SKM-1 treated with dmso at 0.1 percent for 144 hours (cell line): ENCODE measurements at regions not wholly inside any gene's neighbourhood (a gene's known extent, or its start where the extent isn't known, plus 50 kb on each side); places are given as distances from the start of the nearest gene placed in this dataset.

Experiments used
- DNase-seq: peaks from one replicate; lab custom pipeline; 2025; ENCODE audit not compliant: unreplicated experiment; lab: John Stamatoyannopoulos, UW

DNA sequence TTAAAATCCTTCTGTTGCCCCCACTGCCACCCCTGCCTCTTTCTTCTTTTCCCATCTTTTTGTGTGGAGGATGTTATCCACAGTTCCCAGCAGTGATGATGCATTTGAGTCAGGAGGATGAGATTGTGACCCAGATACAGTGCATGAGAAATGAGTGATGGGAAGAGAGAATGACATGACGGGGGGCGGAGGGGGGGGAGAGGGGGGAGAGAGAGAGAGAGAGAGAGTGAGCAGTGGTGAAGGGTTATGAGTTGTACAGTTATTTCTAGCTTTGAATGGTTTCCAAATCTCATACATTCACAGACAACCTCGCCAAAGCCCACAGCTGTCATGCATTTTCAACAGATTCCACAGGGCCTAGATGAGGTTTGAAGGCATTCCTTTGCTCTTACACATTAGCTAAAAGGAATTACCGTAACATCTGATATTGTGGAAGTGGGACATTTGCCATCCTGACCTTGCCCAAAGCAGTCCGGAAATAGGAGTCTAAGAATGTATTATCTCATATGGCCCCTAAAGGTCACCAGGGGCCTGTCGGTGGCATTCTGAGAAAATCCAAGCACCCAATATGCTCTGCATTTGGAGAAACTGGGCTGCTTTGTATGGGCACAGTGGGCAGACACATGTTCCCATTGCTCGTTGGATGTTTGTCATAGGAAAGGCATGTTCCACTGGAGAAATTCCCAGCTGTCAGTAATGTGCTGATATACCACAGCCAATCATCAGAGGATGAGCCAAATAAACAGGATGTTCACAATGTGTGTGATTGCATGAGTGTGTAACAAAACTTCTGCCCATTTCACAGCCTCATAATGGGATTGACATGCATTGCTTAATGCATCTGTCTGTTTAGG is 435.8 kb downstream of the SPRY1 start:
- no peak for DNase-seq

DNA sequence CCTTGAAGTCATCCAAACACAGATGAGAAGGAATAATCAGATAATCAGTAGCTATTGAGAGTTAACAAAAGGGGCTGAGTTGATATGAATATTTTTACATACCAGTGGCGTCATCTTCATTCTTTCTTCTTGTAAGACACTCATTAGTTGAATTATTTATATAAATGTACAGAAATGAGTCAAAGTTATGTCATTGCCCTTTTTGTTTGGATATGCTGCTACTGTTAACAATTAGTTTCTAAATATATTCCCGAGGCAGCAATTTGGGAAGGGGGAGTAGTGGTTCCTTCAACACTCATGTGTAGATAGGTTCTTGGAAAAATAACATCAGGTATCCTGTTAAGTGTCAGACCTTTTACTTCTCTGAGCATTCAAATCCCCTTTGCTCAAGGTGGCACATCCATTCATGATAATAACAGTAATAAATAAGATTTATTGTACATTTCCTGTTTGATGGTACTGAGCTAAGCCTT is 436.6 kb downstream of the SPRY1 start:
- DNase-seq: no peak

DNA sequence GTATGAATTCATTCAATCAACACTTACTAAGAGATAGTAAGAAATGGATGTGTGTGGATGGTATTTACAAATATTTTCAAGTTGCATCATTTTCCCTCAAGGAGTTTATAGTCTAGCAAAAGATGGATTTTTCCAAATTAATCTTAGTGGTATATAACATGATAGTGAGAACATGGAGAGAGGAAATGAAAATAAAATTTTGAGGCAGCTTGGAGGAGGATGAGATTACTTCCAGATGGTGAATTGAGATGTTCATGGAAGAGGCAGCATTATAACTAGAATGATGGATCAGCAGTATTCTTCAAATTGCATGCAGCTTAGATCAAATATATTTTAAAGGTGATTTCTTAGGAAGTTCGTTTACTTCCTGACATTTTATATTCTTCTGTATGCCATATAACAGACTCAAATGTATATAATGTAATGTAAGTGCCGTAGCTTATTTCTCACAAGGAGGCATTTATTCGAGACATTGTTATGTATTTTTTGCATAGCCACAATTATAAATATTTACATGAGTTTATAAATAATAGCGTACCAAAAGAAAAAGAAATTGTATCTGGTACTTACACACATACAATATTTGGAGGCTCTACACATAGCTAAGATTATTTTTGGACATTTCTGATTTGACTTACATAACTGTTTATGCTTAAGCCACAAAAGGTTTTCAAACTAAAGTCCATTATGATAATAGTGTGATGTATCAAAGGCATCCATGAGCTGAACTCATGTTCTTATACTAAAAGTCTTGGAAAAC is 439.4 kb downstream of the SPRY1 start:
- no peak for DNase-seq

DNA sequence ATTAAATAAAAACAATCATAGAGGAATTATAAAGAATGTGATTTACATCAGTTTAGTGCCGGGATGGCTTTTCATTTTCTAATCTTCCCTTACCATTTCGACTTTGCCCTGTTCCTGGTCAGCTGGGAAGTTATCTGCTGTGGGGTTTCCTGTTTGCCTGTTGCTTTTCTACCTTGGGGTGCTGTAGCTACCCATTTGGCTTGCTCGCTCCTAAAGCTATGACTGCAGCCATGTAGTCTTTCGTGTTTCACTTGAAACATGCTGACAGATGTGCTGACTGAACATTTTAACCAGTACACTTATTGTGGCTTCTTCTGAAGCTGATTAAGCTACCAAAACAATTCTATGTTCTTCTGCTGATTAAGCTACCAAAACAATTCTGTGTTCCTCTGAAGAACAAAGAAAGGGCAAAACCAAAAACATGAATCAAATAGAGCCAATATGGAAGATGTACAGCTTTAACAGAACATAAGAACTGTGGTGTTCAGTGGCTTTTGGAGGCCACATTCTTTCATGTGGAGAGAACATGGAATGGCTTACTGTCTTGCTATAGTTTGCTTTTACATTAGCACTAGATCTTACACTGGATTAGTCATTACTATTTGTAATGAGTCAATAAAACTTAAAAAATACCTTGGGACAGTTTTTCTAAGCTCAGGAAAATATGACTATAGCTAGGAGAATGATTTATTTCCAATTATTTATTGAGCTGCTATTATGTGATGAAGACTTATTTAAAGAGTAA is 440.4 kb downstream of the SPRY1 start:
- no peak for DNase-seq

DNA sequence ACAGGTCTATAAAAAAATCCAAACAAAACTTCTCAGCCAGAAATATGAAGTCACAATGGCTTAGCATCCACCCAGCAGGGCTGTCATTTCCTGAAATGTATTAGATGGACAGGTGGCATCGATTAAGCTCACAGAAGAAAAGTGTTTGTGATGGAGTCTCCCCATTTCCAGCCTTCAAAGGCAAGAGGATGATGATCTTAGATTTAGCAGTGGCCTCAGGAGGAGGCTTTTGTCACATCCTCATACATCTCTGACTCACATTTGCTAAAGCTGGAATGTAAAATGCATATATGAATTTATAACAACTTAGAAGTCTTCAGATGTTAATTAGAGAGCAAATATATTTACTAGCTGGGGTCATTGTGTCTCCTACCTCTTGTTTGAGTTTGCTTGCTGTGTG is 441.9 kb downstream of the SPRY1 start:
- no peak for DNase-seq

DNA sequence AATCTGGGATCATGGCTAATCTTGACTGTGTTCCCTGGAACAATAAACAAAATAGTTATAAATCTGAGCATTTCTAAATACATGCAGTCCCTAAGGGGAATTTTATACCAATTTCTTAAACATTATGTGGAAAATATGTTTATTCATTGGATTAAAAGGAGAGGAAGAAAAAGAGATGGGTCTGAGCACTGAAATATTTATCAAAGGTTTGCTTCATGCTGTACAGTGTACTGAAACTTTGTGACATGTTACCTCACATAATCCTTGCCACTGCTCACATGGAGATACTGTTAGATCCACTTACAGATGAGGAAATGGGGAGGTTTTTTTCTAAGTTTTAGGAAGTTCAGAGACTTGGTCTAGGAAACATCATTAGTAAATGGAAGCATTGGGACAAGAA is 443.6 kb downstream of the SPRY1 start:
- no peak for DNase-seq

DNA sequence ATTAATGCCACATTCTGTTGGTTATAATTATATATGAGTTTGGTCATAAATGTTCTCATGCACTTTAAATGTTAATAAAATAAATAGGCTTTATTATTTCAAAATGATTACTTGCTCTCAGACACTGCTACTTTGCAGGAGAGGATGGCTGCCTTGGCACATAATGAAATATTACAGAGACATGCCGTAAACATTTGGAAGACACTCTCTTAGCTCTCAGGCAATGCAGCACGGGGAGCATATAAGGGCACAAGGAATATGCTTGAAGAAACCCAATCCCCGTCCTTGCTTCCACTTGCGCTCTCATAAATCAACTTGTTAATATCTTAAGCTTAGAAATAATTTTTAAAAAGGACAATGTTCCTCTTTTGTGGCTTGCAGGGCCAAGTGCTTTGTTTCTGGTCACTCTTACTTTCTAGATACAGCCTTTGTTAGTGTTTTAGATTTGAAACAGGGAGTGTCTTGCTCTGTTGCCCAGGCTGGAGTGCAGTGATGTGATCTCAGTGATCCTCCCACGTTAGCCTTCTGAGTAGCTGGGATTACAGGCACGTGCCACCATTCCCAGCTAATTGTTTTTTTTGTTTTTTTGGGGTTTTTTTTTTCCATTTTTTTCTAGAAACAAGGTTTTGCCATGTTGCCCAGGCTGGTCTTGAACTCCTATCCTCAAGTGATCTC is 445.0 kb downstream of the SPRY1 start:
- no peak for DNase-seq

DNA sequence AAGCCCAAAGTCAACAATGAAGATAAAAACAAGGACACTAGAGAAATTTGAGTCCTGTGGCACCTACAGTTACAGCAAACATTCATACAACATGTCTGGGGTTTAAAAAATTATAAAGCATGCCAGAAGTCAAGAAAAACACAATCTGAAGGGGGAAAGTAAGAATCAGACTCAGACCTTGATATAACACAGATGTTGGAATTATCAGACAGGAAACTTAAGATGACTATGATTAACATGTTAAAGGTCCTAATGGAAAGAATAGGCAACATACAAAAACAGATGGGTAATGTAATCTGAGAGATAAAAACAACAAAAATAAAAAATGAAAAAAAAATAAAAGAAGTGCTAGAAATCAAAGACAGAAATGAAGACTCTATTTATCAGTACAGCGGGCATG is 446.5 kb downstream of the SPRY1 start:
- DNase-seq: no peak

DNA sequence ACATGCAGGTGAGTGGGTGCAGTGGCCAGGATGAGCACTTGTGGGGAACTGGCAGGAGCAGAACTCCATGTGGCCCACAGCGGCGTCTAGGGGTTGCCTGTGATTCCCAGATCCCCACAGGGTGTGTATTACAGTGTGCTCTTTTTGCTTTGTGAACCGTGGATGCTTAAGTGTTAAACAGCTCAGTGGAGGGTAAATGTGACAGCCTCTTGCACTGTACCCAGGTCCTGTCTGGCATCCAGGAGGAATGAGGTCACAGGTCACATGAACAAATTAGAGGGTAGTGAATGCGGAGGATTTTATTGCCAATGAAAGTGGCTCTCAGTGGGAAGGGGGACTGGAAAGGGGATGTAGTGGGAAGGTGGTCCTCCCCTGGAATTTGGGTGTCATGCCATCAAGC is 447.8 kb downstream of the SPRY1 start:
- DNase-seq: no peak

DNA sequence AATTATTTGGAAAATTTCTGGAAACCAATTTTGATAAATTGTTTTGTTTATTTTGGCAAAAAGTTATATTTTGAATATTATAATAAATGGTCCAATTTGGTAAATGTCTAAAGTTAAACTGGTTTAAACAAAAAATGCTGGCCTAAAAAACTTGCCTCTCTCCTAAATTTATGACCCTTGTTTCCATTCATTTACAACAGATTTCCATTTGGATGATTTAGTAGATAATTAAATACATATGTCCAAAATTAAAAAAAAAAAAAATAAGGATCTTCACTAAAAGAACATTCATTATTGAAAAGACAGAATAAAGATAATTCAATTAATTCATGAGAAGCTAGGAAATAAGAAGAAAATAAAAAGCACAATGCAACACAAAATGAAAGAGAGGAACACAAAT is 449.5 kb downstream of the SPRY1 start:
- no peak for DNase-seq

DNA sequence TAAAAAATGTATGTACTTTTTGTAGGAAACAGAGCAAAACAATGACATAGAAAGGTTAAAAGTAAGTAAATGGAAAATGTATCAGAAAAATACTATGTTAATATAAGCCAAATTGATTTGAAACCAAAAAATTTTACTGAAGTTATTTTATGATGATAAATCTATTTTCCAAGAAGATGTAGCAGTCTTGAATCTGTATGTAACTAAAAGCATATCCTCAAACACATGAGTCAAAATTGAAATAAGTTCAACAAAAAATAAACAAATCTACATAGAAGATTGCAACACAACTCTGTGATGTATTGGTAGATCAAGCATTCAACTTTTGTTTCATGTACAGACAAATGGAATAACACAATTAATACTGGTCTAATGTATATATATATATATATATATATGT is 450.0 kb downstream of the SPRY1 start:
- no peak for DNase-seq

DNA sequence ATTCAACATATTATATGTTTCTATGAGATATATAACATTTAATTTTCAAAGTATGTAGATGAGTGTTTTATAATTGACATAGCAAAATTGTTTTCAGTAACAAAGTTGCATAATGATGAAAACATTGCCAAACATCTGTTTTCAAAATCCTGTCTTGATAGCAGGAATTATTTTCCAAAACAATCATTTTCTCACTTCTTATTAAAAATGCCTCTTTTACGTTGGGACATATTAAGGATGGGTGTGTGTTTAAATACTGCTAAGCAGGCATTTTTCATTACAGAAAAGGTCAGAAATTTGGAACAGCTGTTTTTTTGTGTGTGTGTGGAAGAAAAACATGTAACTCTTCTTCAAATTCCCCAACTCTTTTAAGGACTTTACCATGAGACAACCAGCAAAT is 452.0 kb downstream of the SPRY1 start:
- no peak for DNase-seq

DNA sequence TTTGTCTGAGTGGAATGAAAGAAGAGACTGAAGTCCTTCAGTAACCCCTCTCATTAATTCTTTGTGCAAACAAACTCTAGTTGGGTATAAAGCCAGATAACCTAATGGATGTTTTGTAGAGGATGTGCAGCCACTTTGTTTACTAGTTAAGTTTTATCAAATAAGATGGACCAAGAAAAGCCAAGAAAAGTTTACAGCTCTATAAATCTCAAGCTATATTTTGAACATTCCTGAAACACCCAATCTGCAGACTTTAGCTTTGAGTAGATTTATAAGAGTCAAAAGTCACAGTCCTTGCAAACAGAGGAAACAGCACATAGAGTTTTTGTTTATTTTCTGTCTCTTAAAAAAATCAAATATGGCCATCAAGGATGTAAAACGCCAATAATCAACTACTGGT is 452.9 kb downstream of the SPRY1 start:
- DNase-seq: no peak

DNA sequence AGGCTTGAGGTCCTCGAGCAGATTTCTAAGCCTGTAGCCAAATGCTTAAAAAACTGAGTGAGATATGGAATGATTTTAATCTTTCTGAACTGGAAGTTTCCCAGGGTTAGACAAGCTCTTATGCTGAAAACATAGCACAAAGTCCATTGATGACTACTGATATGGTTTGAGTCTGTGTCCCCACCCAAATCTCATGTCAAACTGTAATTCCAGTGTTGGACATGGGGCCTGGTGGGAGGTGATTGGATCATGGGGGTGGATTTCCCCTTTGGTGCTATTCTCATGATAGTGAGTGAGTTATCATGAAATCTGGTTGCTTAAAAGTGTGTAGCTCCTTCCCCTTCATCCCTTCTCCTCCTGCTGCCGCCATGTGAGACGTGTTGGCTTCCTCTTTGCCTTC is 454.9 kb downstream of the SPRY1 start:
- no peak for DNase-seq

DNA sequence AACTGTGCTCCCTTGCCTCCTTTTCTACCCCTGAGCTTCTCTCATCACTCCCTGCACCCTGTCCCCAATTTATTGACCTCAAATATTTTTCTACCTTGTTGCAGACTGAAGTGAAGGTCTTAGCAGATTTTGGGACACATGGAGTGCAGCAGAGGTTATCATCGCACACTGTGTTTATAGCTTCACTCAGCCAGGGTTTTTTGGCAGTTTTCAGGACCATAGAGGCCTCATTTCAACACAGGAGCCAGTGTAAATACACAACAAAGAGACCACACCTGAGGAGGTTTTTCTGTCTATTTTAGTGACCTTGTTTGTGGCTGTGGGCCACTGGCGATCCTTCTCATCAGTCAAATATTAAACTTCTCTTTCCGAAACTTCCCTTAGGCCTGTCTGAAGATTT is 457.1 kb downstream of the SPRY1 start:
- no peak for DNase-seq

DNA sequence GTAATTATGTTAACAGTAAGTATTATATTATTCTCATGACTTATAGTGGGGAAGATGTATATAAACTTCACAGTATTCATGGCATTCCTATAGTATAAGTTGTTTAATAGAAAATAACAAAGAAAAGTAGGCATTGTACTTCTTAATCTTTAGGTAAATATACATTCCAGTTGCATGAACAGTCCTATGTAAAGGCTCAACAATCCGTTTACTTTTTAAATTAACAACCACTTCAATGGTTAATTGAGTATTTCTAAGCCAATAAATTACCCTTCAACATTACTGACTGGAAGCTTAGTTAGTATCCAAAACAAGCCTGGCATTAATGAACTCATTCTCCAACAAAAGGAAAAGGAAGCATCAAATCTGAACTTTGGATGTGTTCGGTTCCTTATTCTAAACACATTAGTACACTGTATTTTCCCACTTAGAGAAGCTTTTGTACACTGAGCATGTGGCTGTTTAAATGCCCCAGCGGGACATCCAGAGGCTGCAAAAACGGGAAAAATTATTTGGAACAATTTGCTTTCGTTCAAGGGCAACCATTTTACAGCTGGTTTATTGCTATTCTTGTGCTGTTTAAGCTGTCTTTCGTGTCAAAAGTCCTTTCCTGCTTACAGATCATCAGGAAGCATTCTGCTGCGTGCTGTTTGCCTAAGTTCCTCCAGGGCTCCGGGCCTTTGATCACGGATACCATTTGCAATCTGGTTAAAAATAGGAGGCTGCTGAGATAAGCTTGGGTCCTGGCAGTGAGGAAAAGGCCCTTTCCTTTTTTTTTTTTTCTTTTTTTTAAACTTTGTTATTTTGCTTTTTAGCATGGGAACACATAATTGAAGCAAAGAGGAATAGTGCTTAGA is 460.3 kb downstream of the SPRY1 start:
- DNase-seq: no peak

DNA sequence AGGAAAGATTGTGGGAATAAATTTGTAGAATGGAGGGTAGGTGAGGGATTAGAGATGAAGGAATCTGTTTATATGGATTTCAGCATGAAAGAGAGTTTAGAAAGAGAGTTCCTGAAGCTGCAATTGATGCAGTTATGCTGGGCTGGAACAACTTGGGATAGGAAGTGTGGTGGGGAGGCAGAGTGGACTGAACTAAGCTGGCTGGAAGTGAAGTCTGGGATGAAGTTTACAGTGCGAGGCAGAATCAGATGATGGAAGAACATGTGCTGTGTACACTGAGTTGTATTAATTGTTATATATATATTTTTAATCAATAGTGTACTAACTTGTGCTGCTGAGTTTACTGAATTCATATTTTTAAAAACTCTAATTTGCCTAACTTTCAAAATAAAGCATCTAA is 461.9 kb downstream of the SPRY1 start:
- no peak for DNase-seq

DNA sequence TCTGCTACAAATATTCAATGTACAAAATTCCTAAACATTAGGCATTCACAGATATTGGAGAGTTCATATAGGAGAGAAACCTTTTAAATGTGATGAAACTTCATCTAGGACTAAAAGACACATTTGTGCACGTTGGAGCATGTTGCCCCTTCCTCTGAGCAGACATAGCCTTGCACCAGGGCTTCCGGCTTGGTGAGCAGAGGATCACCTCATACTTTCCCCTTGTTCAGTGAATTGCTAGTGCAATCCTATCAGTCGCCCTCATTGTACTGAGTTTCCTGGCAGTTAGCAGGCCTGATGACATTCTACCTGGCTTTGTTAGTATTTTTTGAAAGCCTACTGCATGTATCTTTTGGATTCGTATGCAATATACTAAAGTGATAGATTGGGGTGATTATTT is 466.2 kb downstream of the SPRY1 start:
- DNase-seq: no peak

DNA sequence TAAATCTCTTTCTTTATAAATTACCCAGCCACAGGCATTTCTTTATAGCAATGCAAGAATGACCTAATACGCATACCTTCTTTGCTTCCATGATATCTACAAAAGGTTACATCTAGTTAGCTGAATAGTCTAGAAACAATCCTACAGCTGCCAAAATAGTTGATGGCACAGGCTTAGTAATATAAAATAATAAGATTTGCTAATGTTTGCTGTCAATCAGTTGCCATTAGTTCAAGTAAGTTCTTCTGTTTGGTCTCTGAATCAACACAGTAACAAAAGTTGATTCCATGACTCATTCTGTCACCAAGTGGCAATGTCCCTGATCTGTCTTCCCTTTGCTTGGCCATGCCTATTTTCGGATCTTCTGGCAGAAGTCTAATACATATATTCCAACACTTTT is 470.2 kb downstream of the SPRY1 start:
- DNase-seq: no peak

DNA sequence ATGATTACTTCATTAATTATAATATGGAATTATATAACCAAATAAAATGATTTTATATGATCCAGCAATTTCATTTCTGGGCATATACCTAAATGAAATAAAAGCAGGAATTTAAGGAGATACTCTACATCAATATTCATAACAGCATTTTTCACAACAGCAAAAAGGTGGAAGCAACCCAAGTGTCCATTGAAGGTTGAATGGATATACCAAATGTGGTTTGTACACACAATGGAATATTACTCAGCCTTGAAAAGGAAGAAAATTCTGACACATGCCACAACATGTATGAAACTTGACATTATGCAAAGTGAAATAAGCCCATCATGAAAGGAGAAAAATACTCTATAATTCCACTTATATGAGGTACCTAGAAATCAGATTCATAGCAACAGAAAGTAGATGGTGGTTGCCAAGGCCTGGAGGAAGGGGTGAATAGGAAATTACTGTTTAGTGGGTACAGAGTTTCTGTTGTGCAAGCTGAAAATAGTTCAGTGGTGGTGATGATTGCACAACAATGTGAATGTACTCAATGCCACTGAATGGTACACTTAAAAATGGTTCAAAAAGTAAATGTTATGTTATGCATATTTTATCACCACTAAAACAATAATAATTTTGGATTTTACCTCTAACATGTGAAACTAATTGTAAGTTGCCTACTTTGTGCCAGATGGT is 471.5 kb downstream of the SPRY1 start:
- no peak for DNase-seq
